BE2C (cell line): ENCODE measurements at regions not wholly inside any gene's neighbourhood (a gene's known extent, or its start where the extent isn't known, plus 50 kb on each side); places are given as distances from the start of the nearest gene placed in this dataset.

ENCODE experiments used
- DNase-seq: peaks from one replicate; pipeline ENCODE4 v3.0.0-alpha.2; 2020
- H3K27me3 ChIP-seq: fragments of 250-450 bp; sonication (Bioruptor Pico); 2 replicates; pipeline ENCODE4 v1.5.1; 2020; ENCODE audit warnings: mild to moderate bottlenecking
- H3K36me3 ChIP-seq: fragments of 250-450 bp; sonication (Bioruptor Pico); 2 replicates; pipeline ENCODE4 v1.5.1; 2020; ENCODE audit warnings: mild to moderate bottlenecking
- H3K4me1 ChIP-seq: fragments of 250-450 bp; sonication (Bioruptor Pico); 2 replicates; pipeline ENCODE4 v1.5.1; 2020
- H3K4me3 ChIP-seq: 2 replicates; pipeline ENCODE4 v1.5.1; 2011; ENCODE audit warnings: low read depth, low read length
- H3K9me3 ChIP-seq: fragments of 250-450 bp; sonication (Bioruptor Pico); 2 replicates; pipeline ENCODE4 v1.5.1; 2020
- CTCF ChIP-seq: IDR thresholded peaks from 2 replicates; pipeline ENCODE4 v1.5.1; 2012; ENCODE audit warnings: mild to moderate bottlenecking, low read depth, low read length

GRCh38 chr20:40341561-40341960 is 347.5 kb downstream of the MAFB start:
- DNase-seq = no peak
- Histone ChIP-seq H3K9me3 (no peaks in the 10 kb centered on the region), H3K4me3 (no peak overlapping the region), H3K27me3 (no peaks in the 10 kb centered on the region), H3K36me3 (no peaks in the 10 kb centered on the region), H3K4me1 (no peaks in the 10 kb centered on the region)
- TF ChIP-seq CTCF = no peak

GRCh38 chr20:40339661-40340449 is 349.2 kb downstream of the MAFB start:
- no peak overlapping the region for H3K4me3 ChIP-seq
- H3K9me3 ChIP-seq = no peaks in the 10 kb centered on the region
- no peak for DNase-seq
- TF ChIP-seq CTCF = no peak
- H3K27me3 ChIP-seq = no peaks in the 10 kb centered on the region
- H3K4me1 ChIP-seq = no peaks in the 10 kb centered on the region
- H3K36me3 ChIP-seq = no peaks in the 10 kb centered on the region

GRCh38 chr20:40336533-40336932 is 352.5 kb downstream of the MAFB start:
- Histone ChIP-seq H3K9me3 (no peaks in the 10 kb centered on the region), H3K27me3 (no peaks in the 10 kb centered on the region), H3K4me1 (no peaks in the 10 kb centered on the region), H3K4me3 (no peak overlapping the region), H3K36me3 (no peaks in the 10 kb centered on the region)
- no peak for TF ChIP-seq CTCF
- no peak for DNase-seq

- Histone ChIP-seq H3K4me3 (no peak overlapping the region), H3K9me3 (no peaks in the 10 kb centered on the region), H3K36me3 (no peaks in the 10 kb centered on the region), H3K4me1 (no peaks in the 10 kb centered on the region), H3K27me3 (no peaks in the 10 kb centered on the region)
- TF ChIP-seq CTCF = no peak
- DNase-seq = no peak
These were observed 353.1 kb downstream of the MAFB start for GRCh38 chr20:40335901-40336351.

- H3K36me3 ChIP-seq = no peaks in the 10 kb centered on the region
- no peak for TF ChIP-seq CTCF
- H3K9me3 ChIP-seq = no peaks in the 10 kb centered on the region
- no peaks in the 10 kb centered on the region for H3K27me3 ChIP-seq
- no peak for DNase-seq
- H3K4me1 ChIP-seq = no peaks in the 10 kb centered on the region
- H3K4me3 ChIP-seq = no peak overlapping the region
These were observed 353.6 kb downstream of the MAFB start for GRCh38 chr20:40335437-40335836.

GRCh38 chr20:40333591-40333990 is 355.4 kb downstream of the MAFB start:
- Histone ChIP-seq H3K9me3 (no peaks in the 10 kb centered on the region), H3K4me3 (no peak overlapping the region), H3K27me3 (no peaks in the 10 kb centered on the region), H3K36me3 (no peaks in the 10 kb centered on the region), H3K4me1 (no peaks in the 10 kb centered on the region)
- no peak for TF ChIP-seq CTCF
- DNase-seq = no peak
